ENCODE measurements at regions not wholly inside any gene's neighbourhood (a gene's known extent, or its start where the extent isn't known, plus 50 kb on each side); places are given as distances from the start of the nearest gene placed in this dataset. TPM values are rescaled to one million over a fixed set of nuclear protein-coding genes. Genes with fewer than 3 reads are reported as not detected.
A peak's percentile ranks its signal among the peaks of the same experiment; 100 is the strongest.

- H3K36me3 Mint-ChIP-seq, result no peaks in the 10 kb centered on the region
- H3K4me1 Mint-ChIP-seq, result peaks cover 28 to 58% (median 55%) of the 10 kb centered on the region in 4 donors
- peak; percentile 32 to 56 for ATAC-seq
Observed at GRCh38 chr16:85557083-85557970, 55.8 kb upstream of the GSE1 start.

GRCh38 chr16:85557971-85558657, 55.0 kb upstream of the GSE1 start:
- DNase-seq (peak in 6 of 10 donors; percentile 20 to 39 (median 34)), ATAC-seq (peak; percentile 15 to 30)
- H3K4me1 Mint-ChIP-seq, result peaks cover 26 to 58% (median 56%) of the 10 kb centered on the region in 4 donors

More at GRCh38 chr16:85557083-85557970, 55.8 kb upstream of the GSE1 start:
- H3K27me3 Mint-ChIP-seq, result no peaks in the 10 kb centered on the region
- H3K9me3 Mint-ChIP-seq, result no peaks in the 10 kb centered on the region
- POLR2A ChIA-PET, result interaction anchor here (0.7 to 2.7 kb wide), 15 partner anchors 9 to 1016 kb away, joined by 3 to 19 read pairs (median 5); partner anchors contain the start of gene GSE1
- peak overlapping the region; percentile 78 to 96 (median 88) for H3K4me3 Mint-ChIP-seq
- DNase-seq, result peak; percentile 28 to 77 (median 58)
- peak overlapping the region; percentile 72 to 96 (median 90) for H3K27ac Mint-ChIP-seq

DNA sequence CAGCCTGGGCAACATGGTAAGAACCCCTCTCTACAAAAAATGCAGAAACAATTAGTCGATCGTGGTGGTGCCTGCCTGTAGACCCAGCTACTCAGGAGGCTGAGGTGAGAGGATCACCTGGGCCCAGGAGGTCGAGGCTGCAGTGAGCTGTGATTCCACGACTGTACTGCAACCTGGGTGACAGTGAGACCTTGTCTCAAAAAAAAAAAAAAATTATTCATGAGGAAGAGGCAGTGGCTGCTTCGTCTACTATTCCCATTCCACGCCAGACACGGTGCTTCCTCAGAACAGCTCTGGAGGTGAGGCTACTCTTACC, 52.2 kb upstream of the GSE1 start:
- DNase-seq, result no peak
- no peak for ATAC-seq
- H3K36me3 Mint-ChIP-seq, result no peaks in the 10 kb centered on the region
- H3K27ac Mint-ChIP-seq, result peak overlapping the region in 4 of 10 donors; percentile 20 to 65 (median 44)
- peaks cover 30 to 76% (median 74%) of the 10 kb centered on the region in 4 donors for H3K4me1 Mint-ChIP-seq
- H3K27me3 Mint-ChIP-seq, result no peaks in the 10 kb centered on the region
- H3K4me3 Mint-ChIP-seq, result no peak overlapping the region
- POLR2A ChIA-PET, result interaction anchor here (0.6 to 2.7 kb wide), 3 partner anchors 8 to 23 kb away, joined by 3 to 17 read pairs (median 3); no protein-coding TSS in a partner anchor
- no peaks in the 10 kb centered on the region for H3K9me3 Mint-ChIP-seq

More at GRCh38 chr16:85557971-85558657, 55.0 kb upstream of the GSE1 start:
- Mint-ChIP-seq H3K9me3 (no peaks in the 10 kb centered on the region), H3K27ac (peak overlapping the region; percentile 72 to 96 (median 90)), H3K36me3 (no peaks in the 10 kb centered on the region), H3K4me3 (peak overlapping the region; percentile 78 to 96 (median 88)), H3K27me3 (no peaks in the 10 kb centered on the region)
- POLR2A ChIA-PET, result interaction anchor here (0.7 to 2.7 kb wide), 12 partner anchors 10 to 109 kb away, joined by 3 to 19 read pairs (median 9); partner anchors contain the start of gene GSE1

DNA sequence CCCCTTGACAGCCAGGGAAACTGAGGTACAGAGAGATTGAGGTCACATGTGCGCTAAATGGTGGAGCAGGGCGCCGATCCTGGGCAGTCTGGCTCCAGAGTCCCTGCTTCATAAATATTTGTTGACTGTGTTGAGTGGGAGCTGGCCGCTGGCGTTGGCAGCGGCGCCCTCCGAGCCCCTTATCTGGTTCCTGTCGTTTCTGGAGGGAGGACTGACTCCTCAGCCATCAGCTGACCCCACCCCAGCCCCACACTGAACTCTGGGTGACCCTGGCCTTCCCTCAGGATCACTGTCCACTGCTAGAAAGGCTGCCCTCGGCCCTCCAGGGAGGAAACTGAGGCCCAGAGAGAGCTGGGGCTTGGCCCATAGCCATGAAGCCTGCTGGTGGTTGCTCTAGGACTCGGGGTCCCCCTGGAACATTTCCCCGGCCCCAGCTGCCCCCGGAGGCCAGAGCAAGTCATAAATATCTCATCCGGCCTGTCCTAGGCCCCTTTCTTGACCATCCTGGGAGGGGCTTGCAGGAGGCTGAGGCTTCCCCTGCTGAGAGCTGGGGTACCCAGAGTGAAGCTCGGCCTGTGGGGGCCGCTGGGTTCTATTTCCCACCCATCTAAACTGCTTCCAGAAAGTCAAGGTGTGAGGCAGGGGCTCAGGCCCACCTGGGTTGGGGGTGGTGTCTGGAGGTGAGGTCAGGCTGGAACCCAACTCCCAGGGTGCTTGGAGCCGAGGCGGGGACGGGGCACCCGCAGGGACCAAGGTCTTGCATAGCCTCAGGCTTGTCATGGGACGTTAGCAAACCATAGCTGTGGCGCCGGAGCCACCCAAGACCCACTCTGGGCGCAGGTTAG, 51.7 kb upstream of the GSE1 start:
- DNase-seq, result no peak
- no peak for ATAC-seq
- Mint-ChIP-seq H3K4me3 (no peak overlapping the region), H3K27me3 (no peaks in the 10 kb centered on the region), H3K27ac (peak overlapping the region in 5 of 10 donors; percentile 36 to 71 (median 53)), H3K4me1 (peaks cover 29 to 82% (median 80%) of the 10 kb centered on the region in 4 donors), H3K36me3 (no peaks in the 10 kb centered on the region), H3K9me3 (no peaks in the 10 kb centered on the region)
- POLR2A ChIA-PET, result interaction anchor here (1.4 to 2.7 kb wide), 2 partner anchors 8 to 9 kb away, joined by 3 to 17 read pairs; no protein-coding TSS in a partner anchor

DNA sequence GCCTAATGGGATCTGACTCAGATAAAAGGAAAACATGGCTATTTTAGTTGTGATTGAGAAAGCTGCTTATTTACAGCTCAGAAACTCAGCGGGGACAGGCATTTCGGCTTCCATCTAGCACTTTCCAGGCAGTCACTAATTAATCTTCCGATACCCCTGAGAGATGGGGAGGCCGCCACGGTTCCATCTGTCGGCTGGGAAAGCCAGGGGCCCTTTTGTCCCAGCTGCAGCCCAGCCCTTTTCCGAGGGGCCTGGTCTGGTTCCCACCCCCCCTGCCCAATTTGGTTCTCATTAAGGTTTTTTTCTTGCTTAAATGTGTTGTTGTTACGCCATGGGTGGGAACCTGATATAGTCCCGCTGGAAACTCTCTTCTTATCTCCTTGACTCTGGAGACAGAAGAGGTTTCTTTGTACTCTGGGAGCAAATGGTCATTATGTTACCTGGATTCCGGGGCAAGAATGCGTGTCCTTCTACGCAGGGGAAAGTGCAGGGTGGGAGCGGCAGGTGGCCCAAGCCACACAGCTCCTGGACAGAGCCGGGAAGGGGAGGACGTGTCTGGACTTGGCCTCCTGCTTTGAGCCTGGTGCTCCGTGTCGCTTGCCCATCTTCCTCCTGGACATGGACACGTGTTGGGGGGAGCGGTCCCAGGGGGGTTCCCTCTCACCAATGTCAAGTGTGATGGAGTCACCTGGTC, 50.9 kb upstream of the GSE1 start:
- ATAC-seq (no peak), DNase-seq (no peak)
- Mint-ChIP-seq H3K4me1 (peaks cover 31 to 85% (median 83%) of the 10 kb centered on the region in 4 donors), H3K36me3 (no peaks in the 10 kb centered on the region), H3K27me3 (no peaks in the 10 kb centered on the region), H3K9me3 (no peaks in the 10 kb centered on the region), H3K27ac (peak overlapping the region in 5 of 10 donors; percentile 53 to 72 (median 71)), H3K4me3 (no peak overlapping the region)
- POLR2A ChIA-PET, result interaction anchor here (0.7 to 2.7 kb wide), 4 partner anchors 7 to 88 kb away, joined by 3 to 17 read pairs (median 3); no protein-coding TSS in a partner anchor

DNA sequence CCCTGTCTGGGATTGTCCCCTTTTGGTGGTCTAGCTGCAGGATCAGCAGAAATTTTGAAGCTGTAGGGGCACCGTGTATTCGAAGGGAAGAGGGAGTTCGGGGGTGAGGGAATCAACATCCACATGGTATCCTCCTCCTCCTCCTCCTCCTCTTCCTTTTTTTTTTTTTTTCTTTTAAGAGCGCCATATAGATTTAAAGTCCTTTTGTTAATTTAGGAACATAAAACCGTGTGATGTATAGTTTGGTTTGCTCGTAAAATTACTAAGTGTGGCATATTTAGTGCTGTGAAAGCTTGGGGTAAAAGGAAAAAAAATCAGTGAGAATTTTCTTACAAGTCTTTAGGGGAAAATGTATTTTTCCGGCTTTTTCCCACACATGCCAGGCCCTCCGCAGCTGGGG, 50.1 kb upstream of the GSE1 start:
- Mint-ChIP-seq H3K36me3 (no peaks in the 10 kb centered on the region), H3K9me3 (peaks cover 0 to 1% (median 0%) of the 10 kb centered on the region in 9 donors), H3K4me1 (peaks cover 29 to 82% (median 82%) of the 10 kb centered on the region in 4 donors), H3K27me3 (no peaks in the 10 kb centered on the region), H3K4me3 (peak overlapping the region in 1 of 10 donors; percentile 54), H3K27ac (peak overlapping the region in 8 of 10 donors; percentile 41 to 83 (median 68))
- ATAC-seq (no peak), DNase-seq (no peak)
- POLR2A ChIA-PET, result interaction anchor here (0.7 to 2.0 kb wide), 6 partner anchors 9 to 794 kb away, joined by 3 to 10 read pairs (median 3); no protein-coding TSS in a partner anchor

Small RNA genes lying in the stretch of these regions (microRNA-seq; reads per million reads assigned to microRNA genes)
- not detected for gene MIR5093 (ENCODE audit: borderline microRNAs expressed)
